ENCODE measurements at regions not wholly inside any gene's neighbourhood (a gene's known extent, or its start where the extent isn't known, plus 50 kb on each side); places are given as distances from the start of the nearest gene placed in this dataset.

DNA sequence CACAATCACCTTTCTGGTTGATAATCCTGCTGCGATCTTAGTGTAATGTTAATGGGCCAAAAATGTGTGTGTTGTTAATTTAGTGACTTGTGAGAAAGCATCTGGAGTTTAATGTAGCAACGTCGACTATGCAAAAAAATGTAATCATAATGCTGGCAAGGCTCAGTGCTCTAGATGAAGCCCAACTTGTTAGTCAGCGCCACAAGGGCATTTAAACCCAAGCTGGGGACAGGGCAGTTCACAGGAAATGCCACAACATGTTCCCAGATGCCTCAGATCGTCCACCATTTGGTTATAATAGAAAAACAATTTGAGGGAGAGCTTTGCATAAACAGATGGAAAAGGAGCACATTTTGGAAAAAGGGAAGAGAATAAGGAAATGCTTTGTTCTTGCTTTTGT lies 585.4 kb upstream of the PLXNA2 start:
- Histone ChIP-seq H3K4me1 (peaks cover 0 to 4% (median 2%) of the 10 kb centered on the region in 4 donors), H3K27ac (replicated peaks in 1 of 4) (no peak overlapping the region), H3K36me3 (no peaks in the 10 kb centered on the region), H3K27me3 (peaks cover 0 to 8% (median 0%) of the 10 kb centered on the region in 4 donors), H3K9me3 (no peaks in the 10 kb centered on the region), H3K4me3 (no peak overlapping the region)
- TF ChIP-seq POLR2AphosphoS5 (IDR thresholded peaks at IDR 0.05) (no peak), POLR2A (IDR thresholded peaks at IDR 0.05; ENCODE audit: low read depth) (no peak), EP300 (IDR thresholded peaks at IDR 0.05) (no peak)
- TF ChIP-seq, protein P1, sequence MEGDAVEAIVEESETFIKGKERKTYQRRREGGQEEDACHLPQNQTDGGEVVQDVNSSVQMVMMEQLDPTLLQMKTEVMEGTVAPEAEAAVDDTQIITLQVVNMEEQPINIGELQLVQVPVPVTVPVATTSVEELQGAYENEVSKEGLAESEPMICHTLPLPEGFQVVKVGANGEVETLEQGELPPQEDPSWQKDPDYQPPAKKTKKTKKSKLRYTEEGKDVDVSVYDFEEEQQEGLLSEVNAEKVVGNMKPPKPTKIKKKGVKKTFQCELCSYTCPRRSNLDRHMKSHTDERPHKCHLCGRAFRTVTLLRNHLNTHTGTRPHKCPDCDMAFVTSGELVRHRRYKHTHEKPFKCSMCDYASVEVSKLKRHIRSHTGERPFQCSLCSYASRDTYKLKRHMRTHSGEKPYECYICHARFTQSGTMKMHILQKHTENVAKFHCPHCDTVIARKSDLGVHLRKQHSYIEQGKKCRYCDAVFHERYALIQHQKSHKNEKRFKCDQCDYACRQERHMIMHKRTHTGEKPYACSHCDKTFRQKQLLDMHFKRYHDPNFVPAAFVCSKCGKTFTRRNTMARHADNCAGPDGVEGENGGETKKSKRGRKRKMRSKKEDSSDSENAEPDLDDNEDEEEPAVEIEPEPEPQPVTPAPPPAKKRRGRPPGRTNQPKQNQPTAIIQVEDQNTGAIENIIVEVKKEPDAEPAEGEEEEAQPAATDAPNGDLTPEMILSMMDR (IDR thresholded peaks at IDR 0.05) = no peak
- 21% methylated on average over 5 of the region's 5 CpGs for WGBS
- intact Hi-C loops (cut with DNase I) = no loop called here
- no peak for DNase-seq (ENCODE audit: extremely low spot score)

DNA sequence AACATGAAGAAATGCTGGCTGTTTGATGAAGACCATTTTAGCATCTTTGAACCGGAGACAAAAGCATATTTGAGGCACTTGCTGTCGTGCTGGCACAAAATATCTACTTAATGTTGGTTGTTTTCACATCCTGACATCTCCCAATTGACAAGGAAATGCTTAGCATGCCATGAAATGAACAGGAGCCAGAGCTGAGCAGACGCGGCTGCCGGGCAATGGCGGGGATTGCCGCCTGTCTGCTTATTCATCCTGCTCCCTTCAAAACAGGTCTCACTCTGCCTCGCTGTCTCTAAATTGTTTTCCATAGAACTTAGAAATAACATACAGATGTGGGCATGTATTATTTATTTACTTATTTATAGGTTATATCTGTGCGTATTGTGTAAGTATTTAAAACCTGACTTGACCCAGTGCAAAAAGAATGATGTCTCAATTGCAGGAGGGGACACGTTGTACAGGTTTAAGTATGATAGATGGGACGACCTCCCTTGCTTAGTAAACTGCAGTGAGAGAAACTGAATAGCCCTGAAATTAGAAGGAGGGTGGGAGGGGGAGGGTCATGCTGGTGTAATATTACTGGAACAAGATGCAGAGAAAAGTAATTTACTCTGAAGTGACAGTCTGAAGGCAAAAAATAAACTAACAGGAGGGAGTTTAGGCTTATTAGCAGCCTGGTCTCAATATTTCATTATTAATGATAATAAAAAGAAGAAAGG lies 590.4 kb upstream of the PLXNA2 start:
- Histone ChIP-seq H3K9me3 (no peaks in the 10 kb centered on the region), H3K27ac (replicated peaks in 1 of 4) (no peak overlapping the region), H3K4me3 (no peak overlapping the region), H3K36me3 (no peaks in the 10 kb centered on the region), H3K4me1 (peaks cover 0 to 4% (median 2%) of the 10 kb centered on the region in 4 donors), H3K27me3 (peaks cover 0 to 5% (median 0%) of the 10 kb centered on the region in 4 donors)
- WGBS = 33% methylated on average over 11 of the region's 11 CpGs
- peak; percentile 78 for DNase-seq (ENCODE audit: extremely low spot score)
- TF ChIP-seq POLR2A (IDR thresholded peaks at IDR 0.05; ENCODE audit: low read depth) (no peak), POLR2AphosphoS5 (IDR thresholded peaks at IDR 0.05) (no peak), EP300 (IDR thresholded peaks at IDR 0.05) (no peak)
- intact Hi-C loops (cut with DNase I) = no loop called here

DNA sequence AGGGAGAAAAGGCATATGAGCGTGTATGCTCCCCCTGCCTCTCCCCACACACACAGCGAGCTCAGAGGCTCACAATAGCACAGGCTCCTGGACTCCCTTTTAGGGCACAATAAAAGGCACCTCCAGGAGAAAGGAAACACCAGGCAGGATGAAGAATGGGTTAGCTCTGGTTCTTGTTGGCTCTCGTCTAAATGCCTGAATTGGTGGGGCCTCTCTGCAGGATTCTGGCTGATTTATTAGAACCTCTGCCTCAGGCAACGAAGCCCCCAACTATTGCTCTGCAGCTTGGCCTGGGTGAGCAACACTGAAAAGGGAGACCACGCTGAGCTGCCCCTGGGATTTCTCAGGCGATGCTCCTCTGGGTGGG lies 590.9 kb upstream of the PLXNA2 start:
- intact Hi-C loops (cut with DNase I) = no loop called here
- Histone ChIP-seq H3K9me3 (no peaks in the 10 kb centered on the region), H3K4me1 (peaks cover 0 to 4% (median 2%) of the 10 kb centered on the region in 4 donors), H3K27me3 (peaks cover 0 to 5% (median 0%) of the 10 kb centered on the region in 4 donors), H3K4me3 (no peak overlapping the region), H3K36me3 (no peaks in the 10 kb centered on the region), H3K27ac (replicated peaks in 1 of 4) (no peak overlapping the region)
- peak; percentile 77 for DNase-seq (ENCODE audit: extremely low spot score)
- TF ChIP-seq POLR2A (IDR thresholded peaks at IDR 0.05; ENCODE audit: low read depth) (no peak), POLR2AphosphoS5 (IDR thresholded peaks at IDR 0.05) (no peak)
- TF ChIP-seq, protein P1 (IDR thresholded peaks at IDR 0.05) = no peak
- WGBS = 53% methylated on average over 6 of the region's 6 CpGs

DNA sequence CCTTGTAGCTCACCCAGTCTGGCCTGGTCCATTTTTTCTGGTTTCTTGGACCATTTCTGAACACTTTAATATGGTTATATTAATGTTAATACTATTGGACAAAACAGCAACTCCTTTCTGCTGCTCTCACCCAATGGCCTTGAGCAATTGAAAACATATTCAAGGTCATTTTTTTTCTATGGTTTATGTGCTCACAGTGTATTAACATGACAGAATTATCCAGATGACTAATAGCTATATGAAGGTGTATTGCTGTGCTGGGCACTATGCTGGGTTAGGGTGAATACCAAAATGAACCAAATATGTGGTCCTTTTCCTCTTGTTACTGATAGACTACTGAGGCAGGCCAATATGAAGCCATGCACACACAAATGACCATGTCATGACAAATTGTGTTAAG lies 591.6 kb upstream of the PLXNA2 start:
- H3K4me1 ChIP-seq = peaks cover 0 to 4% (median 2%) of the 10 kb centered on the region in 4 donors
- H3K4me3 ChIP-seq = no peak overlapping the region
- no peak for DNase-seq (ENCODE audit: extremely low spot score)
- intact Hi-C loops (cut with DNase I) = no loop called here
- no peak overlapping the region for H3K27ac ChIP-seq (replicated peaks in 1 of 4)
- H3K36me3 ChIP-seq = no peaks in the 10 kb centered on the region
- TF ChIP-seq EP300 (IDR thresholded peaks at IDR 0.05) = no peak
- no peak for TF ChIP-seq POLR2AphosphoS5 (IDR thresholded peaks at IDR 0.05)
- no peak for TF ChIP-seq POLR2A (IDR thresholded peaks at IDR 0.05; ENCODE audit: low read depth)
- TF ChIP-seq, protein P1 (IDR thresholded peaks at IDR 0.05) = no peak
- H3K27me3 ChIP-seq = peaks cover 0 to 5% (median 0%) of the 10 kb centered on the region in 4 donors
- no peaks in the 10 kb centered on the region for H3K9me3 ChIP-seq

DNA sequence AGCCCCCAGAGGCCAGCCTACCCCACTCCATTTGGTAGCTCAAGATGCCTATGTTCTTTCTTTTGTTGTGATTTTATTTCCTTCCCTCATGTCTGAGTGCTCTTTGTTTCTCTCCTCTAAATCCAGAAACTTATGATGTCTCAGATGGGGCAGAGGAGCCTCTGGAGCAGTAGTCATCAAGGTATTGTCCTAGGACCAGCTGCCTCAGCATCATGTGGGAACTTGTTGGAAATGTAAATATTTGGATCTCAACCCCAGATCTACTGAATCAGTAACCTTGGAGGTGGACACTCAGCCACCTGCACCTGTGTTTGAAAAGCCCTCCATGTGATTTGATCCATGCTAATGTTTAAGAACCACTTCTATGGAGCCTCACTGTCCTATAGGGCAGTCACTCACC lies 593.1 kb upstream of the PLXNA2 start:
- TF ChIP-seq, protein P1 (IDR thresholded peaks at IDR 0.05) = no peak
- no peak for TF ChIP-seq POLR2AphosphoS5 (IDR thresholded peaks at IDR 0.05)
- Histone ChIP-seq H3K4me1 (peaks cover 0 to 4% (median 2%) of the 10 kb centered on the region in 4 donors), H3K27me3 (peaks cover 0 to 5% (median 0%) of the 10 kb centered on the region in 4 donors), H3K9me3 (no peaks in the 10 kb centered on the region), H3K27ac (replicated peaks in 1 of 4) (no peak overlapping the region), H3K4me3 (no peak overlapping the region), H3K36me3 (no peaks in the 10 kb centered on the region)
- intact Hi-C loops (cut with DNase I) = no loop called here
- peak; percentile 79 for DNase-seq (ENCODE audit: extremely low spot score)
